ENCODE measurements at regions not wholly inside any gene's neighbourhood (a gene's known extent, or its start where the extent isn't known, plus 50 kb on each side); places are given as distances from the start of the nearest gene placed in this dataset.

DNA sequence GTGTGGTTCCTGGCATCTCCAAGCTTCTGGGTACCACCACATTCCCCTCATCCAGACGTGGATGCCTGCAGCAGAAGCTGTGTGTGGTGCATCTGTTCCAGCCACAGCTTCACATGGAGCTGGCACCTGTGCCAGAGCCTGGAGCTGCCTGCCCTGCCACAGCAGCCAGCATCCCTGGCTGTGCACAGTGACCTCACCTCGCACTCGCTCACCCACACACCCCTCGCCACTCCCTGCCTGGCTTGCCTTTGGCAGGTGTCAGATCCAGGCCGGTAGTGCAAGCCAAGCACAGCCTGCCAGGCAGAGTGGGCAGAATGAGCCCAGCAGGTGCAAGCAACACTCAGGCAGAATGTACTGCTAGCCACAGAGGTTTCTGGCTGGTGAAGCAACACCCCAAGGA lies 59.9 kb upstream of the DYNC1I2 start:
- Histone ChIP-seq H3K36me3 (ENCODE audit: insufficient read depth, low read length) (no peaks in the 10 kb centered on the region), H3K27me3 (ENCODE audit: control insufficient read depth in 1 of 2, insufficient read depth in 2 of 2, low read length in 2 of 2) (peaks cover 0 to 5% of the 10 kb centered on the region in 2 experiments), H3K27ac (ENCODE audit: low read depth in 1 of 2, low read length in 2 of 2) (no peak overlapping the region), H3K4me1 (ENCODE audit: insufficient read depth, low read length) (no peaks in the 10 kb centered on the region), H3K9me3 (ENCODE audit: control insufficient read depth in 1 of 2, insufficient read depth in 1 of 2, low read length in 2 of 2) (peaks cover 29 to 35% of the 10 kb centered on the region in 2 experiments), H3K4me3 (ENCODE audit: low read length) (no peak overlapping the region)
- Mint-ChIP-seq H3K4me3 (no peak overlapping the region), H3K36me3 (ENCODE audit: low read depth) (no peaks in the 10 kb centered on the region), H3K4me1 (ENCODE audit: low read depth) (no peaks in the 10 kb centered on the region), H3K9me3 (peaks cover 8% of the 10 kb centered on the region), H3K27ac (no peak overlapping the region), H3K27me3 (peaks cover 11% of the 10 kb centered on the region)
- TF ChIP-seq, protein P1, sequence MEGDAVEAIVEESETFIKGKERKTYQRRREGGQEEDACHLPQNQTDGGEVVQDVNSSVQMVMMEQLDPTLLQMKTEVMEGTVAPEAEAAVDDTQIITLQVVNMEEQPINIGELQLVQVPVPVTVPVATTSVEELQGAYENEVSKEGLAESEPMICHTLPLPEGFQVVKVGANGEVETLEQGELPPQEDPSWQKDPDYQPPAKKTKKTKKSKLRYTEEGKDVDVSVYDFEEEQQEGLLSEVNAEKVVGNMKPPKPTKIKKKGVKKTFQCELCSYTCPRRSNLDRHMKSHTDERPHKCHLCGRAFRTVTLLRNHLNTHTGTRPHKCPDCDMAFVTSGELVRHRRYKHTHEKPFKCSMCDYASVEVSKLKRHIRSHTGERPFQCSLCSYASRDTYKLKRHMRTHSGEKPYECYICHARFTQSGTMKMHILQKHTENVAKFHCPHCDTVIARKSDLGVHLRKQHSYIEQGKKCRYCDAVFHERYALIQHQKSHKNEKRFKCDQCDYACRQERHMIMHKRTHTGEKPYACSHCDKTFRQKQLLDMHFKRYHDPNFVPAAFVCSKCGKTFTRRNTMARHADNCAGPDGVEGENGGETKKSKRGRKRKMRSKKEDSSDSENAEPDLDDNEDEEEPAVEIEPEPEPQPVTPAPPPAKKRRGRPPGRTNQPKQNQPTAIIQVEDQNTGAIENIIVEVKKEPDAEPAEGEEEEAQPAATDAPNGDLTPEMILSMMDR (IDR thresholded peaks at IDR 0.05): no peak
- CTCF ChIA-PET: no interaction called here
- intact Hi-C loops (cut with DNase I, micrococcal nuclease): no loop called here
- POLR2A ChIA-PET: no interaction called here
- ATAC-seq (ENCODE audit: poor library complexity) (no peak), DNase-seq (no peak)

DNA sequence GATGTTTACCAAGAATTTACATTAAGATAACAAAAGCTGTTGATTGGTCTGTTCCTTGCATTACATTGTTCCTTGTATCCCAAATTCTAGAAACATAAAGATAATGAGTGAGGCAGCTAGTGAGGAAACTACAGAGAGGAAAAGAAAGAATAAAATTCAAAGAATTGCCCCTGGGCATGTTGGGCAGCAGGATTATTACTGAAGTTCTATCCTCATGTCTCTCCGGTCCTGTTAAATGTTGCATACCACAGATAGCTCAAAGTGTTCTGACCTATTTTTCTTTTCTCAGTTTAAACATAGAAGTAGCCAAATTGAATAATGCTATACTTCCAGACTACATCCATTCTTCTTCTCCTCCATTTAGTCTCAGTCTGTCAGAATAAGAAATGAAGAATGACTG lies 58.2 kb upstream of the DYNC1I2 start:
- TF ChIP-seq, protein P1 (IDR thresholded peaks at IDR 0.05): no peak

DNA sequence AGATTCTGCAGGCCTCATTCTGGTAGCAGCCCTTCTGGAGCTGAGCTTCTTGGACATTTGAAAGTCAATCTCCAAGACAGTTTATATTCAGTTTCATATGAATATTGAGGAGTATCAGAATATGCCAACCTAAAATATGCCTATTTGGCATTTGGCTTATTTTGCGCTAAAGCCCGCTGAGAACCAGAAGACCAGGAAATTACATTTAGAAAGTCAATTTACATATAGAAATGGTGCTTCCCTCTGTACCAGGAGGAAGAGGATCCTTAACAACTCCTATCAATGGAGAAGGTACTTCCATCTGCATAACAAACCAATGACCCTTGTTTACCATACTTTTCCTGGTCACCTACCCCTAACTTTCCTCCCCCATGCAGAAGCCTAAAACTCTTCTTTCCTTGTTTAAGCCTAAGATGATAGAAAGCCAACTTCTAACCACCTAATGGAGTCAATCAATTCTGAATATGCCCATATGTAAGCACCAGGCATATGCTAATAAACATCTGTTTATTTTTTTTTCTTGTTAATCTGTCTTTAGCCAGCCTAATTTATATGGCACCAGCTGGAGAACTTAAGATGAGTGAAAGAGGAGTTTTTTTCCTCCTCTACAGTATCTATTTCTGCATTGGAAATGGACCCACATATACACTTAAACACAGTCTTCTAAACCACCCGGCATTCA lies 57.0 kb upstream of the DYNC1I2 start:
- H3K4me3 Mint-ChIP-seq: no peak overlapping the region
- H3K4me1 Mint-ChIP-seq (ENCODE audit: low read depth): no peaks in the 10 kb centered on the region
- peaks cover 15% of the 10 kb centered on the region for H3K9me3 Mint-ChIP-seq
- TF ChIP-seq, protein P1 (IDR thresholded peaks at IDR 0.05): no peak
- no peak overlapping the region for H3K27ac ChIP-seq (ENCODE audit: low read depth in 1 of 2, low read length in 2 of 2)
- ATAC-seq (ENCODE audit: poor library complexity) (no peak), DNase-seq (no peak)
- ChIA-PET POLR2A (no interaction called here), CTCF (no interaction called here)
- no peaks in the 10 kb centered on the region for H3K4me1 ChIP-seq (ENCODE audit: insufficient read depth, low read length)
- no peaks in the 10 kb centered on the region for H3K36me3 ChIP-seq (ENCODE audit: insufficient read depth, low read length)
- peaks cover 0 to 5% of the 10 kb centered on the region in 2 experiments for H3K27me3 ChIP-seq (ENCODE audit: control insufficient read depth in 1 of 2, insufficient read depth in 2 of 2, low read length in 2 of 2)
- intact Hi-C loops (cut with DNase I, micrococcal nuclease): no loop called here
- H3K4me3 ChIP-seq (ENCODE audit: low read length): no peak overlapping the region
- H3K27ac Mint-ChIP-seq: no peak overlapping the region
- H3K36me3 Mint-ChIP-seq (ENCODE audit: low read depth): no peaks in the 10 kb centered on the region
- H3K27me3 Mint-ChIP-seq: peaks cover 9% of the 10 kb centered on the region
- H3K9me3 ChIP-seq (ENCODE audit: control insufficient read depth in 1 of 2, insufficient read depth in 1 of 2, low read length in 2 of 2): peaks cover 30 to 35% of the 10 kb centered on the region in 2 experiments

More for the DNA sequence above, 58.2 kb upstream of the DYNC1I2 start:
- Histone ChIP-seq H3K36me3 (ENCODE audit: insufficient read depth, low read length) (no peaks in the 10 kb centered on the region), H3K27me3 (ENCODE audit: control insufficient read depth in 1 of 2, insufficient read depth in 2 of 2, low read length in 2 of 2) (peaks cover 0 to 5% of the 10 kb centered on the region in 2 experiments), H3K27ac (ENCODE audit: low read depth in 1 of 2, low read length in 2 of 2) (no peak overlapping the region), H3K4me1 (ENCODE audit: insufficient read depth, low read length) (no peaks in the 10 kb centered on the region), H3K9me3 (ENCODE audit: control insufficient read depth in 1 of 2, insufficient read depth in 1 of 2, low read length in 2 of 2) (peaks cover 30 to 35% of the 10 kb centered on the region in 2 experiments), H3K4me3 (ENCODE audit: low read length) (no peak overlapping the region)
- Mint-ChIP-seq H3K27me3 (peaks cover 7% of the 10 kb centered on the region), H3K27ac (no peak overlapping the region), H3K36me3 (ENCODE audit: low read depth) (no peaks in the 10 kb centered on the region), H3K9me3 (peaks cover 15% of the 10 kb centered on the region), H3K4me3 (no peak overlapping the region), H3K4me1 (ENCODE audit: low read depth) (no peaks in the 10 kb centered on the region)
- intact Hi-C loops (cut with DNase I, micrococcal nuclease): no loop called here
- ATAC-seq (ENCODE audit: poor library complexity) (no peak), DNase-seq (no peak)
- POLR2A ChIA-PET: no interaction called here
- CTCF ChIA-PET: no interaction called here

All from CD4-positive, alpha-beta T cell (primary cell).